SK-N-SH treated with all-trans-retinoic acid at 6 μM for 48 hours (cell line): ENCODE measurements at regions not wholly inside any gene's neighbourhood (a gene's known extent, or its start where the extent isn't known, plus 50 kb on each side); places are given as distances from the start of the nearest gene placed in this dataset.
"Not testable (repeated sequence)": the region's sequence is repeated elsewhere in the genome, so short reads cannot be mapped to it uniquely, and the experiment has no call there.

ENCODE experiments used
- ARNTL ChIP-seq: fragments of 450-650 bp; formaldehyde crosslinking; IDR thresholded peaks from 2 replicates; pipeline ENCODE4 v1.5.0; 2020; ENCODE audit warnings: low read depth, mild to moderate bottlenecking, moderate library complexity, borderline replicate concordance
- ESRRG ChIP-seq: fragments of 250-450 bp; sonication (Bioruptor Pico); IDR thresholded peaks from 2 replicates; pipeline ENCODE4 v1.6.1; 2021; ENCODE audit warnings: mild to moderate bottlenecking
- OSR1 ChIP-seq: fragments of 250-450 bp; sonication (Bioruptor Pico); IDR thresholded peaks from 2 replicates; pipeline ENCODE4 v1.8.0; 2022; ENCODE audit warnings: moderate library complexity, mild to moderate bottlenecking, inconsistent platforms
- PATZ1 ChIP-seq: fragments of 250-450 bp; sonication (Bioruptor Pico); IDR thresholded peaks from 2 replicates; pipeline ENCODE4 v1.8.0; 2020; ENCODE audit warnings: mild to moderate bottlenecking, moderate library complexity, borderline replicate concordance
- POU6F1 ChIP-seq: fragments of 250-450 bp; sonication (Bioruptor Pico); IDR thresholded peaks from 2 replicates; pipeline ENCODE4 v1.8.0; 2021; ENCODE audit warnings: low read depth, mild to moderate bottlenecking, moderate library complexity, borderline replicate concordance
- RARB ChIP-seq: fragments of 250-450 bp; sonication (Bioruptor Pico); IDR thresholded peaks from 2 replicates; pipeline ENCODE4 v1.8.0; 2021; ENCODE audit warnings: mild to moderate bottlenecking, moderate library complexity
- TOX ChIP-seq: fragments of 250-450 bp; sonication (Bioruptor Pico); IDR thresholded peaks from 2 replicates; pipeline ENCODE4 v1.8.0; 2021; ENCODE audit warnings: mild to moderate bottlenecking, moderate library complexity, borderline replicate concordance
- ZC3H10 ChIP-seq: fragments of 250-450 bp; sonication (Bioruptor Pico); IDR thresholded peaks from 2 replicates; pipeline ENCODE4 v1.5.1; 2021; ENCODE audit warnings: mild to moderate bottlenecking, moderate library complexity
- ZFP3 ChIP-seq: fragments of 250-450 bp; sonication (Bioruptor Pico); IDR thresholded peaks from 2 replicates; pipeline ENCODE4 v1.5.0; 2020; ENCODE audit warnings: mild to moderate bottlenecking, moderate library complexity
- ZNF70 ChIP-seq: fragments of 450-650 bp; formaldehyde crosslinking; IDR thresholded peaks from 2 replicates; pipeline ENCODE4 v1.5.0; 2020; ENCODE audit warnings: mild to moderate bottlenecking, moderate library complexity

- TF ChIP-seq ESRRG; PATZ1 (CRISPR knock-in tag); ZC3H10 (CRISPR knock-in tag); OSR1 (CRISPR knock-in tag); TOX (CRISPR knock-in tag); ZFP3; ARNTL; RARB (CRISPR knock-in tag); ZNF70 (CRISPR knock-in tag); POU6F1 (CRISPR knock-in tag): not testable (repeated sequence)
These were observed 435.8 kb downstream of the SHISA9 start for GRCh38 chr16:13336907-13337881.
